ENCODE measurements at regions not wholly inside any gene's neighbourhood (a gene's known extent, or its start where the extent isn't known, plus 50 kb on each side); places are given as distances from the start of the nearest gene placed in this dataset.

- Histone ChIP-seq H3K27ac (no peak overlapping the region), H3K9me3 (no peaks in the 10 kb centered on the region), H3K4me1 (peaks cover 0 to under 1% of the 10 kb centered on the region in 2 donors), H3K27me3 (no peaks in the 10 kb centered on the region), H3K36me3 (no peaks in the 10 kb centered on the region), H3K4me3 (no peak overlapping the region)
- intact Hi-C loops (cut with DNase I), result no loop called here
- no peak for TF ChIP-seq CTCF (IDR thresholded peaks at IDR 0.05)
- no peak for DNase-seq (ENCODE audit: low spot score in 2 of 2)
These were observed 348.7 kb downstream of the SMOC2 start for GRCh38 chr6:168789699-168790098.

- DNase-seq (ENCODE audit: low spot score in 2 of 2), result no peak
- no peak for TF ChIP-seq CTCF (IDR thresholded peaks at IDR 0.05)
- Histone ChIP-seq H3K27ac (no peak overlapping the region), H3K36me3 (no peaks in the 10 kb centered on the region), H3K4me3 (no peak overlapping the region), H3K27me3 (no peaks in the 10 kb centered on the region), H3K4me1 (peaks cover 0 to 7% of the 10 kb centered on the region in 2 donors), H3K9me3 (no peaks in the 10 kb centered on the region)
- intact Hi-C loops (cut with DNase I), result no loop called here
These were observed 344.9 kb downstream of the SMOC2 start for GRCh38 chr6:168785720-168786511.

GRCh38 chr6:168784426-168784825 lies 343.4 kb downstream of the SMOC2 start:
- DNase-seq (ENCODE audit: low spot score in 2 of 2), result no peak
- TF ChIP-seq CTCF (IDR thresholded peaks at IDR 0.05), result no peak
- Histone ChIP-seq H3K27ac (no peak overlapping the region), H3K9me3 (no peaks in the 10 kb centered on the region), H3K4me3 (no peak overlapping the region), H3K36me3 (no peaks in the 10 kb centered on the region), H3K27me3 (no peaks in the 10 kb centered on the region), H3K4me1 (peaks cover 3 to 7% of the 10 kb centered on the region in 2 donors)
- intact Hi-C loops (cut with DNase I), result no loop called here

GRCh38 chr6:168783720-168784119 lies 342.7 kb downstream of the SMOC2 start:
- peaks cover 3 to 7% of the 10 kb centered on the region in 2 donors for H3K4me1 ChIP-seq
- no peaks in the 10 kb centered on the region for H3K36me3 ChIP-seq
- intact Hi-C loops (cut with DNase I), result no loop called here
- H3K27ac ChIP-seq, result no peak overlapping the region
- H3K27me3 ChIP-seq, result no peaks in the 10 kb centered on the region
- TF ChIP-seq CTCF (IDR thresholded peaks at IDR 0.05), result no peak
- no peak overlapping the region for H3K4me3 ChIP-seq
- DNase-seq (ENCODE audit: low spot score in 2 of 2), result no peak
- no peaks in the 10 kb centered on the region for H3K9me3 ChIP-seq

- peak in 1 of 3 experiments; percentile 14 for TF ChIP-seq CTCF (IDR thresholded peaks at IDR 0.05)
- no peaks in the 10 kb centered on the region for H3K36me3 ChIP-seq
- H3K4me3 ChIP-seq, result peak overlapping the region in 1 of 2 donors; percentile 49
- no peaks in the 10 kb centered on the region for H3K27me3 ChIP-seq
- intact Hi-C loops (cut with DNase I), result no loop called here
- no peak for DNase-seq (ENCODE audit: low spot score in 2 of 2)
- H3K9me3 ChIP-seq, result no peaks in the 10 kb centered on the region
- H3K4me1 ChIP-seq, result peaks cover 3 to 13% of the 10 kb centered on the region in 2 donors
- peak overlapping the region; percentile 61 to 94 for H3K27ac ChIP-seq
These were observed 341.3 kb downstream of the SMOC2 start for GRCh38 chr6:168782187-168782751.

Data from ascending aorta (tissue), 2 donors.